ENCODE measurements at regions not wholly inside any gene's neighbourhood (a gene's known extent, or its start where the extent isn't known, plus 50 kb on each side); places are given as distances from the start of the nearest gene placed in this dataset.

GRCh38 chr2:19086231-19086651 is 272.2 kb downstream of the OSR1 start:
- no peak for DNase-seq (ENCODE audit: low read depth)
- no peak overlapping the region for H3K4me3 ChIP-seq (replicated peaks; ENCODE audit: low read depth, low read length)
- no peak for TF ChIP-seq CTCF (IDR thresholded peaks at IDR 0.05; ENCODE audit: low read length, missing control alignments)

GRCh38 chr2:19078709-19079108 is 279.7 kb downstream of the OSR1 start:
- TF ChIP-seq CTCF (IDR thresholded peaks at IDR 0.05; ENCODE audit: low read length, missing control alignments), result no peak
- no peak overlapping the region for H3K4me3 ChIP-seq (replicated peaks; ENCODE audit: low read depth, low read length)
- no peak for DNase-seq (ENCODE audit: low read depth)

- DNase-seq (ENCODE audit: low read depth), result peak; percentile 16
- no peak for TF ChIP-seq CTCF (IDR thresholded peaks at IDR 0.05; ENCODE audit: low read length, missing control alignments)
- H3K4me3 ChIP-seq (replicated peaks; ENCODE audit: low read depth, low read length), result no peak overlapping the region
These were observed 284.9 kb downstream of the OSR1 start for GRCh38 chr2:19073522-19073921.

- no peak overlapping the region for H3K4me3 ChIP-seq (replicated peaks; ENCODE audit: low read depth, low read length)
- no peak for DNase-seq (ENCODE audit: low read depth)
- no peak for TF ChIP-seq CTCF (IDR thresholded peaks at IDR 0.05; ENCODE audit: low read length, missing control alignments)
These were observed 286.3 kb downstream of the OSR1 start for GRCh38 chr2:19072161-19072560.

- peak; percentile 25 for DNase-seq (ENCODE audit: low read depth)
- TF ChIP-seq CTCF (IDR thresholded peaks at IDR 0.05; ENCODE audit: low read length, missing control alignments), result no peak
- no peak overlapping the region for H3K4me3 ChIP-seq (replicated peaks; ENCODE audit: low read depth, low read length)
These were observed 287.5 kb downstream of the OSR1 start for GRCh38 chr2:19070886-19071285.

- no peak for TF ChIP-seq CTCF (IDR thresholded peaks at IDR 0.05; ENCODE audit: low read length, missing control alignments)
- no peak for DNase-seq (ENCODE audit: low read depth)
- no peak overlapping the region for H3K4me3 ChIP-seq (replicated peaks; ENCODE audit: low read depth, low read length)
These were observed 290.2 kb downstream of the OSR1 start for GRCh38 chr2:19068206-19068605.

GRCh38 chr2:19062370-19062769 is 296.1 kb downstream of the OSR1 start:
- no peak overlapping the region for H3K4me3 ChIP-seq (replicated peaks; ENCODE audit: low read depth, low read length)
- DNase-seq (ENCODE audit: low read depth), result peak; percentile 13
- no peak for TF ChIP-seq CTCF (IDR thresholded peaks at IDR 0.05; ENCODE audit: low read length, missing control alignments)

All from fibroblast of pulmonary artery (primary cell).